ENCODE measurements at regions not wholly inside any gene's neighbourhood (a gene's known extent, or its start where the extent isn't known, plus 50 kb on each side); places are given as distances from the start of the nearest gene placed in this dataset.
A peak's percentile ranks its signal among the peaks of the same experiment; 100 is the strongest.
"Not testable (repeated sequence)": the region's sequence is repeated elsewhere in the genome, so short reads cannot be mapped to it uniquely, and the experiment has no call there.

GRCh38 chr6:167470836-167471547 lies 146.1 kb downstream of the TTLL2 start:
- peak; percentile 48 for DNase-seq

GRCh38 chr6:167471548-167471930 lies 146.7 kb downstream of the TTLL2 start:
- DNase-seq = peak; percentile 50

- DNase-seq = peak; percentile 31
Measured at GRCh38 chr6:167472148-167472547, 147.3 kb downstream of the TTLL2 start.

- DNase-seq = peak; percentile 48
Measured at GRCh38 chr6:167472880-167473279, 148.0 kb downstream of the TTLL2 start.

GRCh38 chr6:167474171-167474570 lies 149.3 kb downstream of the TTLL2 start:
- DNase-seq = no peak

DNA sequence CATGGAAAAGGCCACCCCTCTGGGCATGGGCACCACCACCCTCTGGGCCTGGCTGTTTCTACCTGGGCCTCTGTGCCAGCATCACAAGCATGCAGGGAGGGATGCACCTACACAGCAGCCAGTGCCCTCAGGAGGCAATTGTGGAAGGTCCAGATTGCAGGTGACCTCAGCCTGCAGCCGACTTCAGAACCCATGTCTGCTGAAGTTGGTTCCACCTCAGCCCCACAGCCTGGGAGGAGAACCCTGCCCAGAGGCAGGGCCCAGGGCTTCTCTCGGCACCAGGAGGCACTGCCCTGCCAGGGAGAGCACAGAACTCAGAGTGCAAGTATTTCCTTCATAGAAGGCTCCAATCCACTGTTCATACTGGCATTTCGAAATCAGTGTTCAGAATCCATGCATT lies 149.8 kb downstream of the TTLL2 start:
- peak; percentile 47 for DNase-seq

- DNase-seq = peak; percentile 37
Measured at GRCh38 chr6:167475947-167476346, 151.1 kb downstream of the TTLL2 start.

DNA sequence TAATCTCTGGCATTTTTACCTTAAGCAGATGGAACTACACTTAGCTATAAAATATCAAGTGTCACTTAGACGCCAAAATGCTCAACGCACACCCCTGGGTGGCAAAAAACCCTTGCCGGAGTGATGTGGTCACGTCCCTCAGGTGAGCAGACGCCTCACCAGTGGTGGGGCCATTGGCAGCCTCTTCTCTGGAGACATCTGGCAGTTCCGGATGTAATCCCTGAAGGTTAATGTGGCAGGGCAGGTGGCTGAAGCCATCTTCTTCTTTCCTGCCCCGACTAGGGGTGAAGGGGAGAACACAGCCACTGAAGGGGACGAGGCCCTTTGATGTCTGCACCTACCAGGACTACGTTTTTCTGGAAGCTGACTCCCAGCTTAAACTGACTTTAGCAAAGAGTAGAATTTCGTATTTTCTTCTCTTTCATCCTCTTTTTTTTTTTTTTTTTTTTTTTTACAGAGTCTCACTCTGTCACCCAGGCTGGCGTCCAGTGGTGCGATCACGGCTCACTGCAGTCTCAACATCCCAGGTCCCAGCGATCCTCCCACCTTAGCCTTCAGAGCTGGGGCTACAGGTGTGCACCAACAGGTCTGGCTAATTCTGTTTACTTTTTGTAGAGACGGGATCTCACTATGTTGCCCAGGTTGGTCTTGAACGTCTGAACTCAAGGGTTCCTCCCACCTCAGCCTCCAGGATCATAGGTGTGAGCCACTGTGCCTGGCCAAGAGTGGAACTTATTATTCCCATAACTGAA lies 152.1 kb downstream of the TTLL2 start:
- peak; percentile 38 for DNase-seq

- peak; percentile 37 for DNase-seq
Measured at GRCh38 chr6:167477688-167478087, 152.8 kb downstream of the TTLL2 start.

DNA sequence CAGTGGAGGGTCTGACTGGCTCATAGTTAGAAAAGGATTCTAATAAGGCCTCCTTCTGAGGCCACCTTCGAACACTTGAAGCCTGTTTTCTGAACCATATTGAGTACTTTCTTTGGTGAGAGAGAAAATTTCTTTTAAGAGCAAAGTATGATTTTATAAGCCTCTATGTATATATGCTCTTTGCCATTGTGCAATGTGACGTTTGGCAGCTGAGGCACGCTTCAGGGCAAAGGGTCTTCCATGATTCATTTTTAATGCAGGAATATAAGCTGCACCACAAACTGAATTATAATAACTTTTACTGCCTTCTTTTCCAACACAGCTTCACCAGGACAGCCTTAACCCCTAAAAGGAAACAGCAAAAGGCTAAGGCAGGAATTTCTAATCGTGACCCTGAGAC lies 154.4 kb downstream of the TTLL2 start:
- DNase-seq = no peak

DNA sequence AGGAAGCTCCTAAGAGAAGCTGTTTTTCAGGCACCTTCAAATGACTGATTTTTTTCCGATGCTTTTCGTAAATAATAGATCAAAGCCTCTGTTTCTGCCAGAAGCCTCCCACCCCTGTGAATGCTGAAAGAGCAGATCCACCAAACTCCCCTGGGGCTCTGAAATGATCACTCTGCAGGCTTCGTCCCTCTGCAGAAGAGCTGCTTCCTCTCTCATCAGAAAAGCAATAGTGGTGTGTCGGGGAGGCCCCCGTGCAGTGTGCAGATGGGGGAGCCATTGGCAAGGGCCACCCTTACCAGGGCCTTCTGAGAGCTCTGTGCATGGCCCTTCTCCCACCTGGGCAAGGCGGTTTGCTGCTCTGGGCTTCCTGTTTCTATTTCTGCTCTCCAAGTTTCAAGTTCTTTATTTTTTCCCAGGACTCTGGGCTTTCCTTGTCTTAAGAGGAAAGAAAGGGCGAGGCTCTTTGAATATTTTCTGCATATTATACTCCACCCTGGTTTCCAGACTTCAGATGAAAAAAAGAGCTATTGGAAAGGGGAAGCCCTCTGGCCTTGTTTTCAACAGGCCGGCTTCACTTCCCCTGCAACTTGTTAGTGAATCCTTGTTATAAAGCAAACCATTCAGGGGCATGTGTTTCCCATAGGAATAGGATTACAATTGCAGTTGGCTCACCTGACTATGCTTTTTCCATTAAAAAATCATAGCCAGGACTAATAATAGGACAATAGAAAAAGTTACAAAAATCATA lies 155.2 kb downstream of the TTLL2 start:
- peak; percentile 55 for DNase-seq

DNA sequence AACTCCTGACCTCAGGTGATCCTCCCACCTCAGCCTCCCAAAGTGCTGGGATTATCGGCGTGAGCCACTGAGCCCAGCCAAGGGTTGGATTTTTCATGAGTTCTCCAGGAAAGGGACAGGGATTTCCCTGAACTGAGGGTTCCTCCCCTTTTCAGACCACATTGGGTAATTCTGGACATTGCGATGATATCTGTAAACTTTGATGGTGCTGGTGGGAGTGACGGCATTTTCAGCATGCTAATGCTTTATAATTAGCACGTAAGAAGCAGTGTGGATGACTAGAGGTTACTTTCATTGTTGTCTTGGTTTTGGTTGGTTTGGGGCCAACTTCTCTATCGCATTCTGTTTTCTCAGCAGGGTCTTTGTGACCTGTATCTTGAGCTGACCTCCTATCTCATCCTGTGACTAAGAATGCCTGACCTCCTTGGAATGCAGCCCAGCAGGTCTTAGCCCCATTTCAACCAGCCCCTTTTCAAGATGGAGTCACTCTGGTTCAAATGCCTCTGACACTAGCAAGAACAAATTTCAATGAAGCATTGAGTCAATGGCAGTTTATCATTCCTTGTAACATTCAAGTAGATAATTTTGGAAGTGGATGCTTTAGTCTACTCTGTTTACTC lies 156.5 kb downstream of the TTLL2 start:
- DNase-seq = peak; percentile 22

- DNase-seq = not testable (repeated sequence)
Measured at GRCh38 chr6:167482801-167483200, 157.9 kb downstream of the TTLL2 start.

DNA sequence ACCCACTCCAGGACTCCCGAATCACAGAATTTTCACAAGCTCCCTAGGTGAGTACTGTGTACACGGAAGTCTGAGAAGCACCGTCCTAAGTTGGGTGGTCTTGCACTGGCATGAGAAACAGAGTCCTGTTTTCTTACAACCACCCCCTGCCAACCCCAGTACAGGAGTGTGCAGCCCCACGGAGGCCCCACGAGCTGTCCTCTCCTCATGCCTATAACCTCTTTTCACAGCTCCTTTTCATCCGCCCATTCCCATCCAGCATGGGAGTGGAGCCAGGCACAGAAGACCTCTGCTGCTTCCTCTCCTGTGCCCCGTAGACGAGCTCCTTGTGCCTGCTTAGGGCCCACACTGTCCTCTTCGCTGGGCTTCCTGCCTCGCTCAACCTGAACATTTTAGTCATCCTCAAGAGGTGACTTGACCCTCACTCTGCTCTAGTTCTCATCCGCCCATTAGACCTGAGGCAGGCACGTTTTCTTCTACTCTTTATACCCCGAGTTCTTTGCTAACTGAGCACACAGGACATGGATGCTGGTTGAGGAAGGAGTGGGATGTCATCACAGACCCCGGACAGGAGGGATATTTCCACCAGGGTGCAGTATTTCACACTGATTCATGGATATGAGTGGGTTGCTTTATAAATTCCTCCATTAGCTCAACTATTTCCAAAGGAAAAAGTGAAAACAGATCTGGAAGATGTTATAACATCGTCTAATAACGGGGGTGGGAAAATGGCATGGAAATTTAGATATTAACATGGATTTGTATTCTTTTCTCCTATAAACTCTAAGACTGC lies 160.5 kb downstream of the TTLL2 start:
- peak; percentile 36 for DNase-seq

- DNase-seq = no peak
Measured at GRCh38 chr6:167487749-167488664, 163.1 kb downstream of the TTLL2 start.

- DNase-seq = no peak
Measured at GRCh38 chr6:167491438-167492099, 166.7 kb downstream of the TTLL2 start.

DNA sequence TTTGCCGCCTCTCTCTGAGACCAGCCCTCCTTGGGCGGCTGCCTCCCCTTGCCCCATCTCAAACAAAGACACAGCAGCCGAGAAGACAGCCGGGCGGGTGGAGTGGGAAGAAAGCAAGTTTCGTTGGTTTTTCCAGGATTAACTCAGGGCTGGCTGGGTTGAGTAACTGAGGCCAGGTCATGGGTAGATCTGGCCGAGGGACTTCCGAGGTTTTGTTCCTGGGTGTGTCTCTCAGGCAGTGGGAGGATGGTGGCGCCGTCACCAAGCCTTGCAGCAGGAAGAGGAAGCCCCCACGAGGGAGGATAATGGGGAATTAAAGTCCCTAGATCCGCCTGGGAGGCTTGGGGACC lies 167.2 kb downstream of the TTLL2 start:
- DNase-seq = no peak

- no peak for DNase-seq
Measured at GRCh38 chr6:167493310-167493709, 168.4 kb downstream of the TTLL2 start.

GRCh38 chr6:167493976-167494697 lies 169.3 kb downstream of the TTLL2 start:
- no peak for DNase-seq
